ENCODE measurements at regions not wholly inside any gene's neighbourhood (a gene's known extent, or its start where the extent isn't known, plus 50 kb on each side); places are given as distances from the start of the nearest gene placed in this dataset.

DNA sequence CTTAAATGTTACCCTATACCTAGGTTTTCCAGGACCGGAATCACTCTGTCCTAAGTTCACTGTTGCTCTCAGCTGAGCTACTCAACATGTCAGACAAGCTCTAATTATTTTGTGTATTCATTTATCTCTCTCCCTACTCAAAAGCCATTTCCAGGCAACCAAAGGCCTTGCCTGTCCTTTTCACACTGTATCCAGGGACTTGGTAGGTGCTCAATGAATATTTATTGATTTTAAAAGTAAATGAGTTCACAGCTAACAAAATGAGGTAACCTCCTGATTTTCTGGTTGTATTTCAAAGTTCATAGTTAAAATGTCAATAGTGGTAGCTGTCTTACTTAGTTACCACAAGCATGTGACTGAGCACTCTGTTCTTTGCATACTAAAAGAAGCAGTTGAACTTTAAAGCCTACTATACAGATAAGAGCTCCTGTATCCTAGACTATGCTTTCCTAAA lies 522.2 kb downstream of the ACTL7B start:
- ATAC-seq (ENCODE audit: insufficient read depth, low FRiP score) (no peak), DNase-seq (no peak)
- Histone ChIP-seq H3K4me1 (ENCODE audit: control insufficient read depth in 5 of 5, insufficient read depth in 5 of 5, low read length in 5 of 5) (no peaks in the 10 kb centered on the region), H3K36me3 (ENCODE audit: control insufficient read depth in 4 of 4, insufficient read depth in 4 of 4, low read length in 4 of 4) (no peaks in the 10 kb centered on the region), H3K4me3 (no peak overlapping the region), H3K9ac (ENCODE audit: insufficient read depth in 1 of 2, low read length in 2 of 2) (no peak overlapping the region), H3K27me3 (ENCODE audit: control insufficient read depth in 3 of 3, insufficient read depth in 3 of 3, low read length in 2 of 3) (no peaks in the 10 kb centered on the region), H3K9me3 (ENCODE audit: control insufficient read depth in 4 of 4, insufficient read depth in 3 of 4, low read length in 3 of 4) (peaks cover 0 to 2% (median 0%) of the 10 kb centered on the region in 4 donors), H3K27ac (ENCODE audit: low read depth in 1 of 2, low read length in 1 of 2) (no peak overlapping the region)
- TF ChIP-seq, protein P1, sequence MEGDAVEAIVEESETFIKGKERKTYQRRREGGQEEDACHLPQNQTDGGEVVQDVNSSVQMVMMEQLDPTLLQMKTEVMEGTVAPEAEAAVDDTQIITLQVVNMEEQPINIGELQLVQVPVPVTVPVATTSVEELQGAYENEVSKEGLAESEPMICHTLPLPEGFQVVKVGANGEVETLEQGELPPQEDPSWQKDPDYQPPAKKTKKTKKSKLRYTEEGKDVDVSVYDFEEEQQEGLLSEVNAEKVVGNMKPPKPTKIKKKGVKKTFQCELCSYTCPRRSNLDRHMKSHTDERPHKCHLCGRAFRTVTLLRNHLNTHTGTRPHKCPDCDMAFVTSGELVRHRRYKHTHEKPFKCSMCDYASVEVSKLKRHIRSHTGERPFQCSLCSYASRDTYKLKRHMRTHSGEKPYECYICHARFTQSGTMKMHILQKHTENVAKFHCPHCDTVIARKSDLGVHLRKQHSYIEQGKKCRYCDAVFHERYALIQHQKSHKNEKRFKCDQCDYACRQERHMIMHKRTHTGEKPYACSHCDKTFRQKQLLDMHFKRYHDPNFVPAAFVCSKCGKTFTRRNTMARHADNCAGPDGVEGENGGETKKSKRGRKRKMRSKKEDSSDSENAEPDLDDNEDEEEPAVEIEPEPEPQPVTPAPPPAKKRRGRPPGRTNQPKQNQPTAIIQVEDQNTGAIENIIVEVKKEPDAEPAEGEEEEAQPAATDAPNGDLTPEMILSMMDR (IDR thresholded peaks at IDR 0.05; ENCODE audit: control extremely low read depth, extremely low read depth), result no peak
- WGBS, 2 donors, result 39 to 84% methylated on average over 1 of the region's 1 CpG

DNA sequence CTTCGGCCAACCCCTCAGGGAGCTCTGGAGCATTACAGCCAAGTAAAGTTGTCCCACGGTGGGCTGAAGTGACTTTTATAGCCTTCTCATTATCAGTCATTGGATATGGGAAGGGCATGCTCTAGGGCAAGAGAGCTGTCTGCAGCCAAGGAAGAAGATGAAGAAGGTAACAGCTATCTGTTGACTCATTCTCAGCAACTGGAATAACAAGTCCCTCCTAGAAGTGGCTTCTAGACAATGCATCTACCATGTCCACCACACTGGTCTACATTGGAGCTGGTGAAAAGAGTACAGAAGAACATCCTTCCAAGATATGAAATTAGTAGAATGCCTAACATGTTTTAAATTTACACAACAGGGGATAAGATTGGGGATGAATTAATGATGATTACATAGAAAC lies 524.2 kb downstream of the ACTL7B start:
- TF ChIP-seq, protein P1 (IDR thresholded peaks at IDR 0.05; ENCODE audit: control extremely low read depth, extremely low read depth), result no peak
- peaks cover 0 to 4% (median under 1%) of the 10 kb centered on the region in 4 donors for H3K9me3 ChIP-seq (ENCODE audit: control insufficient read depth in 4 of 4, insufficient read depth in 3 of 4, low read length in 3 of 4)
- 82 to 96% methylated on average over 2 of the region's 2 CpGs for WGBS, 2 donors
- no peaks in the 10 kb centered on the region for H3K27me3 ChIP-seq (ENCODE audit: control insufficient read depth in 3 of 3, insufficient read depth in 3 of 3, low read length in 2 of 3)
- no peaks in the 10 kb centered on the region for H3K4me1 ChIP-seq (ENCODE audit: control insufficient read depth in 5 of 5, insufficient read depth in 5 of 5, low read length in 5 of 5)
- H3K9ac ChIP-seq (ENCODE audit: insufficient read depth in 1 of 2, low read length in 2 of 2), result no peak overlapping the region
- no peak overlapping the region for H3K4me3 ChIP-seq
- no peaks in the 10 kb centered on the region for H3K36me3 ChIP-seq (ENCODE audit: control insufficient read depth in 4 of 4, insufficient read depth in 4 of 4, low read length in 4 of 4)
- no peak overlapping the region for H3K27ac ChIP-seq (ENCODE audit: low read depth in 1 of 2, low read length in 1 of 2)
- no peak for ATAC-seq (ENCODE audit: insufficient read depth, low FRiP score)
- no peak for DNase-seq

DNA sequence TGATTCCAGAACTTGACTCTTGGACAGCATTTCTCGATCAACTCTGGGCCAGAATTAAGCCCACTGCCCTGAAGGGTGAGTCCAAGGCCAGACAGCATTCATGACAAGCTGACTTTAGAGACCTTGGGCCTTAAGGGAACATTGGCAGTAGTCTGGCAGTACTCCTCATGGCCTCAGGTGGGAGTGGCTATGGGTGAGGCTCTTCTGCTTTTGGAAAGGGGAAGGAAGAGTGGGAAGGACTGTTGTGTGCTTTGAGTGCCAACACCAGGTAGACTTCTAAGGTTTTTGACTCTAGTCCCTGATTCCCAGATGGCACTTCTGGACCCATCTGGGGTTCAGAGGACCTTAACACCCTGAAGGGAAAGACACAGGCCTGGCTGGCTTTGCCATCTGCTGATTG lies 530.4 kb downstream of the ACTL7B start:
- ATAC-seq (ENCODE audit: insufficient read depth, low FRiP score) (no peak), DNase-seq (no peak)
- 81 to 100% methylated on average over 1 of the region's 1 CpG for WGBS, 2 donors

More for the DNA sequence above, 530.4 kb downstream of the ACTL7B start:
- TF ChIP-seq, protein P1 (IDR thresholded peaks at IDR 0.05; ENCODE audit: control extremely low read depth, extremely low read depth), result no peak
- Histone ChIP-seq H3K9me3 (ENCODE audit: control insufficient read depth in 4 of 4, insufficient read depth in 3 of 4, low read length in 3 of 4) (peaks cover 0 to 9% (median 3%) of the 10 kb centered on the region in 4 donors), H3K27me3 (ENCODE audit: control insufficient read depth in 3 of 3, insufficient read depth in 3 of 3, low read length in 2 of 3) (no peaks in the 10 kb centered on the region), H3K36me3 (ENCODE audit: control insufficient read depth in 4 of 4, insufficient read depth in 4 of 4, low read length in 4 of 4) (no peaks in the 10 kb centered on the region), H3K9ac (ENCODE audit: insufficient read depth in 1 of 2, low read length in 2 of 2) (no peak overlapping the region), H3K27ac (ENCODE audit: low read depth in 1 of 2, low read length in 1 of 2) (no peak overlapping the region), H3K4me1 (ENCODE audit: control insufficient read depth in 5 of 5, insufficient read depth in 5 of 5, low read length in 5 of 5) (peaks cover 0 to 10% (median 0%) of the 10 kb centered on the region in 5 donors), H3K4me3 (no peak overlapping the region)
